HFF-Myc (cell line): ENCODE measurements at regions not wholly inside any gene's neighbourhood (a gene's known extent, or its start where the extent isn't known, plus 50 kb on each side); places are given as distances from the start of the nearest gene placed in this dataset.

ENCODE experiments used
- DNase-seq: peaks from one replicate; pipeline ENCODE4 v3.0.0-alpha.2; 2011; ENCODE audit warnings: low read depth; ENCODE audit errors: extremely low read depth
- H3K4me3 ChIP-seq: replicated peaks from 2 replicates; pipeline ENCODE4 v1.5.1; 2011; ENCODE audit warnings: low read depth, mild to moderate bottlenecking, control low read depth, low read length
- TF ChIP-seq, protein P1 (sequence below): IDR thresholded peaks from 2 replicates; pipeline ENCODE4 v1.5.1; 2012; ENCODE audit warnings: mild to moderate bottlenecking, low read depth, low read length, control low read depth; ENCODE audit errors: missing control alignments

DNA sequence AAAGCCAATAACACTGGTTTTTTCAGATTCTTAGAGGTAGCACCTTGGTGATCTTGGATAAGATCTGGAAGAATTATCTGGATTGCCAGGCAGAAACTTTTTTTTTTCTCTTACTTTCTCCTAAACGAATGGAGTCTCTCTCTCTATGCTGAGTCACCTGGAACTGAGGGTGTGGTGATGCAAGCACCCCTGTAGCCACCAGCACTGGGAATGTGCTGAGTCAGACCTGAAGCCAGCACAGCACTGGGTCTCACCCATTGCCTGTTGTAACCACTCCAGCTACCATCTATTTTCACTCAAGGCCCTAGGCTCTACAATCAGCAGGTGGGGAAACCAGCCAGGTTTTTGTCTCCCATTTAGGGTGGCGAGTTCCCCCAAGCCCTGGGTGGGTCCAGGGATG lies 923.8 kb downstream of the RAPGEF2 start:
- DNase-seq, result no peak
- TF ChIP-seq, protein P1, sequence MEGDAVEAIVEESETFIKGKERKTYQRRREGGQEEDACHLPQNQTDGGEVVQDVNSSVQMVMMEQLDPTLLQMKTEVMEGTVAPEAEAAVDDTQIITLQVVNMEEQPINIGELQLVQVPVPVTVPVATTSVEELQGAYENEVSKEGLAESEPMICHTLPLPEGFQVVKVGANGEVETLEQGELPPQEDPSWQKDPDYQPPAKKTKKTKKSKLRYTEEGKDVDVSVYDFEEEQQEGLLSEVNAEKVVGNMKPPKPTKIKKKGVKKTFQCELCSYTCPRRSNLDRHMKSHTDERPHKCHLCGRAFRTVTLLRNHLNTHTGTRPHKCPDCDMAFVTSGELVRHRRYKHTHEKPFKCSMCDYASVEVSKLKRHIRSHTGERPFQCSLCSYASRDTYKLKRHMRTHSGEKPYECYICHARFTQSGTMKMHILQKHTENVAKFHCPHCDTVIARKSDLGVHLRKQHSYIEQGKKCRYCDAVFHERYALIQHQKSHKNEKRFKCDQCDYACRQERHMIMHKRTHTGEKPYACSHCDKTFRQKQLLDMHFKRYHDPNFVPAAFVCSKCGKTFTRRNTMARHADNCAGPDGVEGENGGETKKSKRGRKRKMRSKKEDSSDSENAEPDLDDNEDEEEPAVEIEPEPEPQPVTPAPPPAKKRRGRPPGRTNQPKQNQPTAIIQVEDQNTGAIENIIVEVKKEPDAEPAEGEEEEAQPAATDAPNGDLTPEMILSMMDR, result no peak
- no peak overlapping the region for H3K4me3 ChIP-seq

DNA sequence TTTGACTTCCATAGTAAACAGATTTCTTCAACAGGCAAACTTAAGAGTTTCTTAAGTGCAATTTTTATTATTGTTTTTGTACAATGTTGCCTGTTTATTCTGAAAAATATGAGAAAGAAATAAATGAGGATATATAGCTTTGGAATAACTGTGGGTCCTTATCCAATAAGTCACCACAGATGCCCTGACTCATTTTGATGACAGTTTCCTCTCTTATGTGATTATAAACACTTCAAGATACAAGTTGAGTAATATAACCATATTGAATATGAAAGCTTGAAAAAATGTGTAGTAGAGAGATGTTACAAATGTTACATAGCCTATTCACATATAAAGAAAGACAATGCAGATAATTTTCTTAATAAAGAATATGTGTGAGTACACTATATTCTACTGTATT lies 931.6 kb downstream of the RAPGEF2 start:
- DNase-seq, result no peak

GRCh38 chr4:160038615-160039014 lies 935.7 kb downstream of the RAPGEF2 start:
- DNase-seq, result no peak
- TF ChIP-seq, protein P1, result no peak
- H3K4me3 ChIP-seq, result no peak overlapping the region

More for the DNA sequence above, 931.6 kb downstream of the RAPGEF2 start:
- no peak overlapping the region for H3K4me3 ChIP-seq
- TF ChIP-seq, protein P1, result no peak

GRCh38 chr4:160044693-160045092 lies 941.8 kb downstream of the RAPGEF2 start:
- TF ChIP-seq, protein P1, result no peak
- no peak for DNase-seq
- H3K4me3 ChIP-seq, result no peak overlapping the region

GRCh38 chr4:160082432-160083207 lies 979.7 kb downstream of the RAPGEF2 start:
- no peak for DNase-seq
- no peak overlapping the region for H3K4me3 ChIP-seq
- TF ChIP-seq, protein P1, result no peak

DNA sequence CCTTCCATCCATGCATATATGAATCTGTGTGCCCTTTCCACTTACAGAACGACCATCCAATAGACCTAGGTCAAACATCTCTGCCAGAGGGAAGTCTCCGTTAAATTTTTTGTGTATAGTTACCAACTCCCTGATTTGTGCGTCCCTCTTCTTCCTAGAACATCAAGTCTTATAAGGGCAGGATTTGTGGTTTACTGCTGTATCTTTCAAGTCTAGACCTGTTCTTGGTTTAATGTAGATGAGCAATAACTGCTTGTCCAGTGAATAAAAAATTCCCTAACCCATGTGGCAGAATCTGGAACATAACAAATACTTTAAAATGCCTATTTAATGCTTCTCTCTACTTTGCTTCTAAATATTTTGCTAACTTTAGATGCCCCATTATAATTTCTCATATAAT lies 988.8 kb downstream of the RAPGEF2 start:
- H3K4me3 ChIP-seq, result no peak overlapping the region
- DNase-seq, result no peak
- TF ChIP-seq, protein P1, result no peak
